OCI-LY7 (cell line): ENCODE measurements at regions not wholly inside any gene's neighbourhood (a gene's known extent, or its start where the extent isn't known, plus 50 kb on each side); places are given as distances from the start of the nearest gene placed in this dataset.

Source experiments
- BruUV-seq: library from RNA; stranded (reverse); fragments of 400-500 nt; replicated peaks from 2 replicates; lab custom pipeline; 2021; lab: Mats Ljungman, UMichigan
- CTCF ChIA-PET: fragments of 300-600 bp; sonication (Branson Sonifier 250); formaldehyde crosslinking; loops from one replicate; lab custom pipeline; 2022; ENCODE audit warnings: antibody characterized with exemption; ENCODE audit not compliant: unreplicated experiment; lab: Charles Lee
- POLR2A ChIA-PET: fragments of 300-600 bp; sonication (Branson Sonifier 250); formaldehyde crosslinking; loops from one replicate; lab custom pipeline; 2022; ENCODE audit warnings: antibody characterized with exemption; lab: Charles Lee
- DNase-seq: peaks from one replicate; pipeline ENCODE4 v3.0.0-alpha.2; 2015; ENCODE audit warnings: low spot score
- H2AFZ ChIP-seq: fragments of 200-600 bp; sonication (generic), shearing (Covaris generic); 2 replicates; pipeline ENCODE4 v1.6.1; 2014; ENCODE audit warnings: mild to moderate bottlenecking, antibody characterized with exemption, low read length, moderate library complexity
- H3K27ac ChIP-seq: fragments of 200-600 bp; sonication (generic); 2 replicates; pipeline ENCODE4 v1.5.1; 2014; ENCODE audit warnings: mixed run types, low read depth, mild to moderate bottlenecking, moderate library complexity, low read length, inconsistent platforms; ENCODE audit not compliant: poor library complexity, severe bottlenecking
- H3K36me3 ChIP-seq: fragments of 200-600 bp; sonication (generic); 2 replicates; pipeline ENCODE4 v1.6.1; 2014; ENCODE audit warnings: mild to moderate bottlenecking, antibody characterized with exemption, low read length, moderate library complexity, mixed read lengths; ENCODE audit not compliant: insufficient read depth
- H3K4me1 ChIP-seq: fragments of 200-600 bp; sonication (generic); 2 replicates; pipeline ENCODE4 v1.5.1; 2014; ENCODE audit warnings: mild to moderate bottlenecking, low read length; ENCODE audit not compliant: insufficient read depth, poor library complexity, severe bottlenecking
- H3K4me2 ChIP-seq: fragments of 200-600 bp; sonication (generic); 2 replicates; pipeline ENCODE4 v1.6.1; 2014; ENCODE audit warnings: mild to moderate bottlenecking, low read length
- H3K4me3 ChIP-seq: fragments of 200-600 bp; sonication (generic); 2 replicates; pipeline ENCODE4 v1.5.1; 2014; ENCODE audit warnings: mild to moderate bottlenecking, low read depth, low read length; ENCODE audit not compliant: poor library complexity, severe bottlenecking
- H3K79me2 ChIP-seq: fragments of 200-600 bp; sonication (generic); 2 replicates; pipeline ENCODE4 v1.6.1; 2016; ENCODE audit warnings: low read depth, mild to moderate bottlenecking, low read length, moderate library complexity, mixed read lengths; ENCODE audit not compliant: insufficient read depth
- H3K9me2 ChIP-seq: fragments of 200-600 bp; sonication (generic); 2 replicates; pipeline ENCODE4 v1.6.1; 2016; ENCODE audit warnings: mild to moderate bottlenecking, low read length, mixed read lengths; ENCODE audit not compliant: insufficient read depth
- H3K9me3 ChIP-seq: fragments of 200-600 bp; sonication (generic); 2 replicates; pipeline ENCODE4 v1.6.1; 2014; ENCODE audit warnings: mild to moderate bottlenecking, mixed run types, low read length, mixed read lengths
- H4K20me1 ChIP-seq: fragments of 200-600 bp; sonication (generic); 2 replicates; pipeline ENCODE4 v1.6.1; 2014; ENCODE audit warnings: mild to moderate bottlenecking, antibody characterized with exemption, low read length, moderate library complexity, mixed read lengths; ENCODE audit not compliant: insufficient read depth
- CTCF ChIP-seq: fragments of 200-600 bp; sonication (generic); conservative IDR thresholded peaks from 2 replicates; pipeline ENCODE4 v1.5.1; 2014; ENCODE audit warnings: mild to moderate bottlenecking, antibody characterized with exemption, low read length, moderate library complexity, mixed read lengths
- EZH2phosphoT487 ChIP-seq: fragments of 200-600 bp; sonication (generic); IDR thresholded peaks from 2 replicates; pipeline ENCODE4 v1.6.1; 2018; ENCODE audit warnings: low read depth, borderline replicate concordance, mild to moderate bottlenecking, mixed run types, antibody characterized with exemption, low read length, moderate library complexity, mixed read lengths
- intact Hi-C: fragments of 100-400 bp; cut with micrococcal nuclease; formaldehyde crosslinking; loops from one replicate; pipeline ENCODE4 v1.10.0; 2022; ENCODE audit not compliant: unreplicated experiment

- Histone ChIP-seq H3K27ac (peak overlapping the region; percentile 65), H3K9me3 (no peaks in the 10 kb centered on the region), H3K4me2 (peak overlapping the region; percentile 74), H3K79me2 (no peaks in the 10 kb centered on the region; the same call in 1 of the 2 replicates), H3K36me3 (no peaks in the 10 kb centered on the region), H4K20me1 (no peaks in the 10 kb centered on the region), H2AFZ (no peak overlapping the region; the same call in 1 of the 2 replicates), H3K4me3 (peak overlapping the region; percentile 15), H3K4me1 (peaks cover 100% of the 10 kb centered on the region), H3K9me2 (no peaks in the 10 kb centered on the region)
- no TSS peak for BruUV-seq
- intact Hi-C loops: loop anchor here (1.0 kb wide), 2 partner anchors 29 to 98 kb away; no protein-coding TSS in a partner anchor
- ChIA-PET POLR2A (interaction anchor here (0.7 to 6.8 kb wide), 25 partner anchors 9 to 387 kb away, joined by 3 to 73 read pairs (median 4); no protein-coding TSS in a partner anchor), CTCF (interaction anchor here (0.6 to 3.4 kb wide), 22 partner anchors 8 to 106 kb away, joined by 3 to 33 read pairs (median 7); no protein-coding TSS in a partner anchor)
- no peak for TF ChIP-seq CTCF
- peak; percentile 56 for DNase-seq
Measured at GRCh38 chr17:77429369-77429968, 288.7 kb downstream of the SEC14L1 start.

GRCh38 chr17:77429969-77430752 lies 289.4 kb downstream of the SEC14L1 start:
- Histone ChIP-seq H2AFZ (no peak overlapping the region; the same call in 1 of the 2 replicates), H3K36me3 (no peaks in the 10 kb centered on the region), H3K4me1 (peaks cover 100% of the 10 kb centered on the region), H3K4me2 (peak overlapping the region; percentile 74), H3K79me2 (no peaks in the 10 kb centered on the region; the same call in 1 of the 2 replicates), H3K9me2 (no peaks in the 10 kb centered on the region), H3K27ac (peak overlapping the region; percentile 65), H3K4me3 (peak overlapping the region; percentile 15), H3K9me3 (no peaks in the 10 kb centered on the region), H4K20me1 (no peaks in the 10 kb centered on the region)
- intact Hi-C loops: loop anchor here (1.0 kb wide), 3 partner anchors 30 to 99 kb away; no protein-coding TSS in a partner anchor
- POLR2A ChIA-PET: interaction anchor here (0.7 to 6.8 kb wide), 24 partner anchors 9 to 387 kb away, joined by 3 to 73 read pairs (median 5); no protein-coding TSS in a partner anchor
- DNase-seq: peak; percentile 89
- TF ChIP-seq EZH2phosphoT487 (no peak), CTCF (peak; percentile 99)
- BruUV-seq: no TSS peak
- CTCF ChIA-PET: interaction anchor here (0.6 to 3.4 kb wide), 23 partner anchors 9 to 107 kb away, joined by 3 to 33 read pairs (median 7); no protein-coding TSS in a partner anchor
